ENCODE measurements at regions not wholly inside any gene's neighbourhood (a gene's known extent, or its start where the extent isn't known, plus 50 kb on each side); places are given as distances from the start of the nearest gene placed in this dataset.

- no peak for DNase-seq (ENCODE audit: low read depth in 2 of 2)
Observed at GRCh38 chr1:56222914-56223540, 356.3 kb downstream of the PLPP3 start.

GRCh38 chr1:56220021-56220420 lies 359.3 kb downstream of the PLPP3 start:
- no peak for DNase-seq (ENCODE audit: low read depth in 2 of 2)

GRCh38 chr1:56218023-56218422 lies 361.3 kb downstream of the PLPP3 start:
- DNase-seq (ENCODE audit: low read depth in 2 of 2), result no peak

- no peak for DNase-seq (ENCODE audit: low read depth in 2 of 2)
Observed at GRCh38 chr1:56216218-56216617, 363.1 kb downstream of the PLPP3 start.

- no peak for DNase-seq (ENCODE audit: low read depth in 2 of 2)
Observed at GRCh38 chr1:56215771-56216170, 363.6 kb downstream of the PLPP3 start.

GRCh38 chr1:56215086-56215485 lies 364.3 kb downstream of the PLPP3 start:
- DNase-seq (ENCODE audit: low read depth in 2 of 2), result no peak

DNA sequence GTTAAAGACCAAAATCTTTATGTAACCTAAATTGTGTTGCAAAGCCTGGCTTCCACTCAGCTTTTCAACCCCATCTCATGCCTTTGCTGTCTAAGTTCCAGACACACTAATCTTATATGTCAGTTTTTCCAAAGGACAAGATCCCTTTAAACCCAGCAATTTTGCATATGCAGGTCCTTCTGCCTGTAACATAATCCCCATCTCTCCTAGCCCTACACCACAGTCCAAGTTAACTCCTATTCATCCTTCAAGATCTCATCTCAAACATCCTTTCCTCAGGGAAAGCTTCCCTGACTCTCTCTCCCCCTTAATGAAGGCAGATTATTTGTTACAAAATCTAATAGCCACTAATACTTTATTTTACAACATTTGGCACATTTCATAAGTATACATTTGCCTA lies 366.3 kb downstream of the PLPP3 start:
- no peak for DNase-seq (ENCODE audit: low read depth in 2 of 2)

- DNase-seq (ENCODE audit: low read depth in 2 of 2), result no peak
Observed at GRCh38 chr1:56212143-56212542, 367.2 kb downstream of the PLPP3 start.

DNA sequence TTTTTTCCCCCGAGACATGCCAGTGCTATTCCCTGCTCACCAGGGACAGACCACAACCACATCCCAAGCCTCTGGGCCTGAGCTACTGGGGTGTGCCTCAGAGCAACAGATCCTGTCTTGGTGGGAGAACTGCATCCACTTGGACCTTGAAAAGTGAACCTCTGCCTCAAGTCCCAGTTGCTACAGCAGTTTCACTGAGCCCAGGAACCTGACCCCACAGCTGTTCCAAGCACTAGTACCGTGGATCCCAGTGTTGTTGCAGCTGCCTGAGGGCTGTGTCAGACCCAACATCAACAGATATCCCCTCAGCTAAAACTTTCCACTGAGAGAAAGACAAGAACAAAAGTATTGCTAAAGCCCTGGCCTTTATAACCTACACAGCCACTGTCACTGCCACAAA lies 373.0 kb downstream of the PLPP3 start:
- DNase-seq (ENCODE audit: low read depth in 2 of 2), result no peak

- DNase-seq (ENCODE audit: low read depth in 2 of 2), result no peak
Observed at GRCh38 chr1:56204206-56204605, 375.2 kb downstream of the PLPP3 start.

GRCh38 chr1:56202796-56203492 lies 376.4 kb downstream of the PLPP3 start:
- DNase-seq (ENCODE audit: low read depth in 2 of 2), result no peak

DNA sequence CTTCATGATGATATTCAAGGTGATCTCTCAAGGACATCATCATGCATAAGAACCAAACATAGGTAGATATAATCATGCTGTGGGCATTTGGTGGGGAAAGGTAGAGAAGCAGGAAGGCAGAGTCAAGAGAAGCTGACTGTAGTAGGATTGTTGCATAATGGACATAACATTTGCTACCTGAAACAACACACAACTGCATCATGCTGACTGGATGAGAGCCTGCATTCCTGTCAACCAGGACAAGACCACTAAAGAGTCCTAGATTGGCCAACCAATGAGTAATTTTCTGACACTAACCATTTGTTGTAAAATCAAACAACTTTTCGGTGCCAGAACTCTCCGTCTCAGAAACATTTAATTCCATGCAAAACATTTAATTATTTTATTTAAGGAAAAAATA lies 377.2 kb downstream of the PLPP3 start:
- no peak for DNase-seq (ENCODE audit: low read depth in 2 of 2)

DNA sequence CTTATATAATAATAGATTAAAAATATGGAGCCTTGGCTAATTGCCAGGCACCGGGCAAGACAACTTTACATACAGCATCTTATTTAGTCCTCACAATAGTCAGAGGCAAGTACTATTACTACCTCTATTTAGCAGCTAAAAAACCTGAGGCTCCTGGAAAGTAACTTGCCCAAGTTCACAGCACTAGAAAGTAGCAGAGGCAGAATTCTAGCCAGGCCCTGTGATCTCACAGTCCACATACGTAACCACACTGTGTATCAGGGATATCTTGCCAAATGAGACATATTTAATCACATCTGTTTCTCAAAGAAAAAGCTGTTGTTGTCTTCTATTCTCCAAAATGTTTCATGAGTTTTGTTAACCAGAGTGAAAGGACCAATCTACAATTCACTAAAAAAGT lies 378.5 kb downstream of the PLPP3 start:
- DNase-seq (ENCODE audit: low read depth in 2 of 2), result no peak

DNA sequence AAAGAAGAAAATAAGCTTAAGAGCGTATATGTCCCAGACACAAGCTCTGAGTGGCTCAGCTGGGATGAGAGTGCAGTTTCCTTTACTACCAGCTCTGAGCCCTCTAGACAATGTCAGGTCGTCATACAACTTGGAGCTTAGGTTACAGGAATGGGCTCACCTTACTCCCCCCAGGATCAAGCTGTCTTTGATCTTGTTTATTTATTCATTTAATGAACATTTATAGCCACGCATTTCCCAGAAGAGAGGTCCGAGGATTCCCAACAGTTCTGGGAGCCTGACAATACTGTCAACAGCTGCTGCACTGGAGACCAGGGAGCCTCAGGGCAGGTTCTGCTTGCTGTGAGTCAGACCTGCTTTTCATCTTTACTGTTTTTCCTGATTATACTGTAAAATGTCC lies 378.9 kb downstream of the PLPP3 start:
- no peak for DNase-seq (ENCODE audit: low read depth in 2 of 2)

DNA sequence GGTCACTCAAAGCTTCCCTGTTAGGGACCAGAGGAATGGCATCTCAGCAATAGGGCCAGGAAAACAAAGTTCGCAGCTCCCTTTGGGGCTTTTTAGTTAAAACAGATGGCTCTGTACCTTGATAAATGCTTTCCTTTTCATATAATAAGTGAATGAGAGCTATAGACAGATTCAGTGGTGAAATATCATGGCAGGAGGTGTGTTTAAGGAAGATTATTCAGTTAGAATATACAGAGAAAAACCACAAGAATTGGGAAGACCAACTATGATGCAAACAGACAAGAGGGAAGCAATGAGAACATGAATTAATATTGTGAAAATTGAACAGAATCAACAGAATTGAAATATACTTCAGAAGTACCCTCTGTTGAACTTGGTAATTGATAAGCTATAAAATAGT lies 379.4 kb downstream of the PLPP3 start:
- no peak for DNase-seq (ENCODE audit: low read depth in 2 of 2)

DNA sequence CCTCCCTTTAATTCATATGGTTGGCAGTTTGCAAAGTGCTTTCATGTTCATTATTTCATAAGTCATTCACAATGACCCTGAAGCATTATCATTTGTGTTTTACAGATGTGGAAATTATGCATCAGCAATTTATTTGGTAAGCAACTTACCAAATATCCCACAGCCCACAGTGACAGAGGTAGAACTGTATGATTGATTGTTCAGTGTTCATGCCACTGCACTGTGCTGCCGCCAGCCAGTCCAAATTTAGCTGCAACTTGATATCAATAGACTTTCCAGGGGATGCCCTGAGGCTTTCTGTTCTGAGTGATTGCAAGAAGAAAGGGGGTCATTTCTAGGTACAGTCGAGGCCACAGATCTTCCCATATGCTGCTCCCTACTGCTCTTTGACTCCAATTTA lies 380.3 kb downstream of the PLPP3 start:
- DNase-seq (ENCODE audit: low read depth in 2 of 2), result no peak

- no peak for DNase-seq (ENCODE audit: low read depth in 2 of 2)
Observed at GRCh38 chr1:56197946-56198345, 381.4 kb downstream of the PLPP3 start.

DNA sequence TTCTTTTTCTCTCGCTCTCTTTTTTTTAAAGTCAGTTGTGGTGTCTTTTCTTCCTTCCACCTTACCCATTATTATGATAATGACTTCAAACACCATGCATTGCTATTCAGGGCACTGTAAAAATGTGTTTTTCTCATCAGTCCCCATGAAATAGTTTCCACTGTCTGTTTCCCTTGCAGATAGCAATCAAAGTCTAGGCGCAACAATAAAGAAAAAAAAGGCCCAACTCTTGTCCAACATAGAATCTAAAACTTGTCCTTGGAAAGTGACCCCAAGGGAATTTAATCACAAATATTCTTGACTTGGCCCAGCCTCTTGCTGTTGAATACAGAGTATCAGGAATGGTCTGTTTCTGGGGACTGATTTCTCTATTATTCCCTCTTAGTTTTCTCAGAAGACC lies 382.5 kb downstream of the PLPP3 start:
- DNase-seq (ENCODE audit: low read depth in 2 of 2), result no peak

DNA sequence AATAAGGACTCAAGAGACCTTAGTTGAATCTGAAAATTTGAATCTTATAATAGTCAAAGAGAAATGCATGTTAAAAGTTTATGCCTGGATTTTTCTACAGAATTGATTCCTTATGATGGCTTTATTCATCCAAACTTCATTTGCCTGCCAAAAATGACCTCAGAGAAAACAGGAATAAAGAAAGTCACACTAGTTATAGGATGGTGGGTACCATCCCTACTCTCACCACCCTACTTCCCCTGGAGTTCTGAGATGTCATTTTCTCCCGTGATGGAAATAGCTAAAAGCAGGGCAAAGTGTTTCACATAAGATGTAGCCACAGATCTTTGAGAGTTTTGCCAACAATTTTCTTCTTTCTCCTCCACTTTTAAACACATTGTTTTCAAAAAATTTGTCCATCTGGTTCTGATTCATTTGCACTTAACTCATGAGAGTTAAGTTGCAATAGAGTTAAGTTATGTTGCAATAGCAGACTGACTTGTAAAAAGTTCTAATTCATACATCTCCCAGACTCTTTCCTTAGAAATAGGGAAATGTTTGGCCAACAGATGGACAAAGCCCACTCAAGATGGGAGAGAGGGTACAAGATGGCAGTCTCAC lies 384.6 kb downstream of the PLPP3 start:
- DNase-seq (ENCODE audit: low read depth in 2 of 2), result no peak

- no peak for DNase-seq (ENCODE audit: low read depth in 2 of 2)
Observed at GRCh38 chr1:56193656-56194055, 385.7 kb downstream of the PLPP3 start.

DNA sequence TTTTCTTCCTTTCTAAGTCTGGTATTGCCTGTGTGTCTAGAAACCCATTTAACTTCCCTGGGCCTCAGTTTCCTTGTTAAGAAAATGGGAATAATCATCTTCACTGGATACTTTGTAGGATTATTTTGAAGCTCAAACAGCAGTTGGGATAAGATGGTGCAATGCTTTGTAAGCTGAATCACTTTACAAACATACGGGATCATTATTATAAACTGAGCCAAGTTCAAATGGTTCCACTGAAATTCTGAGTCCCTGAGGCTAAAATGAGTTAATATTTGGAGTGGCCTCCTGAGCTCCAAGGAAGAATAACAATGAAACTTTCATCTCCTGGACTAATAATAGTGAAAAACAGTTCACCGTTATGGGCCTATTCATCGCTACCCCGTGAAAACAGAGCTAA lies 388.0 kb downstream of the PLPP3 start:
- no peak for DNase-seq (ENCODE audit: low read depth in 2 of 2)

DNA sequence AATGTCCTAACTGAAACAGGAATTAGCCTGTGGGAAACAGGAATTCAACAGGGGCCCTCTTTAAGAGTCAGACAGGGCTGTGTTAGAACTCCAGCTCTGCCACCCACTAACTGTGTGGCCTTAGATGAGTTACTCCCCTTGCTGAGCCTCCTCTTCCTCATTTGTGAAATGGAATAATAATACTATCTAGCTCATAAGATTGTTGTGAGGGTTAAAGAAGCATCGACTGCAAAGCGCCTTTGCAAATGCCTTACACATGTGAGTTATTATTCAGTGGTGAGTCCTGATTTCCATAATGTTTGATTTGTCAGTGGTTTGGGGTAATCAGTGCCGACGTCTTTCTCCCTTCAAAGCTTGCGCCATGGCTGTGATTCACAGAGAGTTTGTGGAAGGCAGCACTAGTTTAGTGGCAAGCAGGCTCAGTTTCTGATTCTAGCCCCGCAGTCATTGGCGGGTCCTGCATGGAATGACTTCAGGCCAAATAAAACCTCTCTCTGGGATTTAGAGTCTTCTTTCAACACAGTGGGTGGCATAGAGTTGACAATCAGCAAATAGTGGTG lies 388.5 kb downstream of the PLPP3 start:
- DNase-seq (ENCODE audit: low read depth in 2 of 2), result no peak
